Stimulated activated CD4-positive, alpha-beta T cell treated with anti-CD3 and anti-CD28 coated beads, Interleukin-4, amount 100 ng/mL, for 1 hour (primary cell): ENCODE measurements at regions not wholly inside any gene's neighbourhood (a gene's known extent, or its start where the extent isn't known, plus 50 kb on each side); places are given as distances from the start of the nearest gene placed in this dataset.

Source experiments
- DNase-seq: peaks from one replicate; pipeline ENCODE4 v3.0.0-alpha.2; 2020

DNA sequence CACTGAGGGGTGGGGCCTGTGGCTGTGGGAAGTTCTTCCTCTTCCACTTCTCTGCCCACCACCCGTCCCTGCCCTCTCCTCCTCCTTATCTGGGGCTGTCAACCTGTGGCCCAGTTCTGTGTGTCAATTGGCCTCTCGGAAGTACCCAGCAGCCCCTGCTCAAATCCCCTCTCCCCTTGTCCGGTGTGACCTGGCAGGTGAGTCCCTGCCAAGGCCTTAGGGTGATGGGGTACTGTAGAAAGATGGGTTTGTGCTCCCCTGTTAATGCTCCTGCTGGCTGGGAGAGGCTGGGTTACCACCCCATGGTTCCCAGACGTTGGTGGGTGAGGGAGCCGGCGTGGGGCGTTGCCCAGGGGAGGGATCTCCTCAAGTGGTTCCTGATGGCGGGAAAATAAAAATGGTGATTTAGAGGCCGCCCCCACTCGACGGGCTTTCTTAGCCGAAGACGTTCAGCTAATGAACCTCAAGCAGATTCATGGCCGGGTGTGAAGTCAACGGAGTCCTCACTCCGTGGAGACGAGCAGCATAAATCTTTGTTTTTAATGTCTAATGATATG, 141.2 kb downstream of the URI1 start:
- no peak for DNase-seq

DNA sequence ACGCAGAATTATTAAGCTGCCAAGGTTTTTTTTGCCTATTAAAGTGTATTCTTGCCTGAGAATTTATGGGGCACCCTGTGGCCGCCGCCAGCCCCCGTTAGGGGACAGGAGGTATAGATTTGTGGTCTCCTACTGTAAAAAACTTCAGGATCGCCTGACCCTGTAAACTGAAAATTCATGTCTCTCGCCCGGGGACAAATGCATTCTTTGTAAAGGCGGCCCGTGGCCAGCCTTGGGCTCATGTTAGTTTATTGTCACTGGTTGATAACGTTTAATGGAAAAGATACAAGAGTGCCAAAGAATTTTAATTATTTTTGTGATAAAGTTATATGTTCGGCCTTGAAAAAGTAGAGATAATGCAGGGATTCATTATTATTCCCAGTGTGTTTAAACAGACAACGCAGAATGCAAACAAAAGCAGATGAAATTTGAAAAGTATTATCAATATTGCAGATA, 141.7 kb downstream of the URI1 start:
- DNase-seq = no peak

DNA sequence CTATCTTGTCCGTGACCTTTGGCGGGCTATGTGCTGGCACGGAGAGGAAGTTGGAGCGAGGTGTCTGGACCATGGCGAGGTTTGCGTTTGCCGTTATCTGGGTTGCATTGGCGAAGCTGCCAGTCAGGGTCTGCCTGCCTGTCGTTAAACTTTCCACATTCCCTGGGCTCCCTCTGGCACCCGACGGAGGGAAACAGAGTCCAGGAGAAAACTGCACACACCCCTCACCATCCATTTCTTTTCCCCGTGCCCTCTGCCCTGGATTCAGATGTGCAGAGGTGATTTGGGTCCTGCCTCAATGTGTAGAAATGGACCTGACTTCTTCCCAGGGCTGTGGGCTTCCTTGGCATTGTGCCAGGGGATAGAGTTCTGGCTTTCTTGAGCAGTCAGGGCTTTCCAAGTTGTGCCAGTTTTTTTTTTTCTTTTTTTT, 142.4 kb downstream of the URI1 start:
- DNase-seq = no peak

DNA sequence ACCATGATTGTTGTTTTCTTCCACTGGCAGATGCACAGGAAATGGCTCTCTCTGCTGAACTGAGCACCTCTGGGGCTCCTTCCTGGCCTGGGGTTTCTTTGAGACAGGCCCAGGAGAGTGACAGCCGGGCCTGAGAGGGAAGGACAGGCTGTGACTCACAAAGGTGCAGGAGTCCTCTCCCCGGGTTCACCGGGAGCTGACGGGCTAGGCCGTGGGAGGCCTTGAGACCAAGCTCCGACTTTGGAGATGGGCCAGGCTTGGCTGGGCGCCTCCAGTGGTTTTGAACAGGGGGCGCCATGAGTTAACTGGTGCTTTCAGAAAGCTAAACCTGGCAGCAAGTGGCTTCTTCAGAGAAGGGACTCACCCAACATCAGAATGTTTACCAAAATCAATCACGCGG, 143.4 kb downstream of the URI1 start:
- DNase-seq = no peak

DNA sequence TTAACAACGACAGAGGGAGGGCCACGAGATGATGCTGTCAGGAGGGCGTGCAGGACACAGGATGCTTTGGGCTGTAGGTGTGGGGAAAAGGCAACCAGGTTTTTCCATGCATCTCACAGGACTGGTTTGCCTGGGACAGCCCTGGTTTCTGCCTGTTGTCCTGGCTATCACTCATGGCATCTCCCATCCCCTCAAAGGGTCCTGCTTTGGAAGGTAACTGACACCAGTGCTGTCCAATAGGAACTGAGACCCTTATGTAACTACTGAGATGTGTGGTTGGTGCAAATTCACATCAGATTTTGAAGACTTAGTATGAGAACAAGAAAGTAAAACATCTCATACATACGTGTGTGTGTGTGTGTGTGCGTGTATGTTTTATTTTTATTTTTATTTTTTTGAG, 144.2 kb downstream of the URI1 start:
- DNase-seq = no peak

DNA sequence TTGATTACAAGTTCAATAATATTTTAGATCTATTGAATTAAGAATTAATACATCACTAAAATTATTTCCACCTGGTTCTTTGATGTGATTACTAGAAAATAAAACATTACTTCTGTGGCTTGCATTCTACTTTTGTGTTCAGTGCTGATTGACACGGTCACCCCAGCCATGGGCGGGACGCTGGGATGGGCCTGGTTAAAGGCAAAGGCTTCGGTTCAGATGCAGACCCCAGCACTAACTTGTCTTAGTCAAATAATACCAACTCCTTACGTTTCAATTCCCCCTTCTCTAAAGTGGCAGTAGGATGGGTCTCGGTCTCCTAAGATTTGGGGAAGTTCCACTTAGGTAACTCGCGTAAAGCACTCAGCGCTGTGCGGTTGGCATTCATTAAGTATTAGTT, 144.9 kb downstream of the URI1 start:
- DNase-seq = no peak

DNA sequence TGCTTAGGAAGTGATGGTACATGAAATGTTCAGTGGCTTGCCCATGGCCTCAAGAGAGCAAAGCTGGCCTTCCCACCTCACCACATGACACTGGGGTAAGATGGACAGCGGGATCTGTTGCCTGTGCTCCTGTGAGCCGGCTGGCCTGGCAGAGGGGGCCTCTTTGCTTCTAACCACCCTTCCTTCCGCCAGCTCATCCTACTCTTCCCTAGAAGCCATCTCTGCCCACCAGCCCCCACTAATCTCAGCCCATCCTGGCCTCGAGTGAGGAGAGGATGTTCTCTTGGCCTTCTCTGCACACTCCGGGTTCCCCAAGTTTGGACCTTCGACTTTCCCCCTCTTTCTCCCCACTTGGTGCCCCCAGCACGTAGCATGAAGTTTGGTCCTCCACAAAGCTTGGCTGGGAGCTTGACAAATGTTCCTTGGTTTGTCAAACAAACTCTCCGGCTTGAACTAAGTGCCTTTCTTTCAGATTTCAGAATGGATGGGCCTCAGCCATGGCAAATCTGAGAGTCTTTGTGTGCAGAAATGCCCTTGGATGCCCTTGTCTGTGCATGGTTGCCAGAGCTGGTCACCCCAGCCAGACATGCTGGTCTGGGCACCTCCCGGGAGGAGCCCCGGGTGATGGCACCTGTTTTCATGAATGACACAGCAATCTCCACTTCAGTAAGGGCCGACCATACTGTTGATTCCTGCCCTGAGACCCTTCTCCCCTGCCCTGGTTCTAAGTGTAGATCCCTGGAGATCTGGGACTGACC, 145.5 kb downstream of the URI1 start:
- DNase-seq = no peak

DNA sequence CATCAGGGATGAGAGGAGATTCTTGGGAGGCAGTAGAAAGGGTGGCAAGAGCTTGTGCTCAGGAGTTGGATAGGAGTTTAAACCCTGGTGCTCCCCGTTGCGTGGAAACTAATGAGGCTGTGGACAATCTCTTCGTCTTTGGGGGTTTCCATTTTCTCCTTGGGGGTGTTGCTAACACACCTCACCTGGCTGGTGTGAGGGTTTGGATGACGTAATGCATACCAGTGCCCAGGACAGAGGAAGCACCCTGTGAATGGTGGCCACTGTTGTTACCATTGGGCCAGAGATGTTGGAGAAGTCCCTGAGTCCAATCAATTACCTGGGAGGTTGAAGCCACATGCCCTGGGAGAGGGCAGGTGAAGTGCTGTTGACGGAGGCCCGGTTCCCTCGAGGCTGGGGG, 146.5 kb downstream of the URI1 start:
- no peak for DNase-seq

DNA sequence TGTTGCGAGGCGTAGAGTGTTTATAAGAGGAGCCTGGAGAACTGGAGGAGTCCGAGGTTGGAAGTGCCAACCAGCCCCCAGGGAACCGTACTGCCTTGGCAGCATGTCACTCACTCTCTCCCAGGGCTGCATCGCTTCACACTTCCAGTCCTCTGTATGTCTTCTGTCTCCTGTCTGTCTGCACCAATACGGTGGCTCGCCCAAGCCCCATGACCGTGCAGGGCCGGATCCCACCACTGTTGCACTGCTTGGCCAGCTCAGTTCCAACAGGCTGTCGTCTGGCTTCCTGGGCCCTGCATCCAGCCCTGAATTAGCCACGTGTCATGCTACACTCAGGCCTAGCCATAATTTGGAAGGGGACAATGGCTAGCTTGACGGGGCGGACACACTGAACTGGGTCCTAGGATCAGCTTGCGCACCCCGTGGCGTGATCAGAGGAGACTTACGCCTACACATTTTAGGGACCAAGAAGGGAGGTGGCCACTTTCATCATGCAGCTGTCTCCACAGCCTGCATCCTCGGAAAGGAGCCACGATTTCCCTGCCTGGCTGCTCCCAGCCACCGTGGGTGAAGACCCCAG, 147.1 kb downstream of the URI1 start:
- DNase-seq = no peak

DNA sequence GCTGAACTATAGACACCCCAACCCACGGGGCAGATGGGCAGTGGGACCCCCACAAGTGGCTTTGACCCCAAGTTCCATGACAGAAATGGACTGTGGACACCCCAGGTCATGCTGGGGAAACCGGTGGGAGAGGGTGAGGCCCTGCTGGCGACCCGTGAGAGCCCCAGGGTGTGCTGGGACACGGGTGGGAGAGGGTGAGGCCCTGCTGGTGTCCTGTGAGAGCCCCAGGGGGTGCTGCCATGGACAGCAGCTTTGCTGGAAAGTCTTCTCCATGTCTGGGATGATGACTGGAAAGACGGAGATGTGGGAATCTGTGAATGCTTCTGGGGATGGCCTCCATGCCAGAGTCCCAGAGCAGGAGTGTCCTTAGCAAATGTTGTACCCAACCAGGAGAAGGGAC, 148.4 kb downstream of the URI1 start:
- no peak for DNase-seq

DNA sequence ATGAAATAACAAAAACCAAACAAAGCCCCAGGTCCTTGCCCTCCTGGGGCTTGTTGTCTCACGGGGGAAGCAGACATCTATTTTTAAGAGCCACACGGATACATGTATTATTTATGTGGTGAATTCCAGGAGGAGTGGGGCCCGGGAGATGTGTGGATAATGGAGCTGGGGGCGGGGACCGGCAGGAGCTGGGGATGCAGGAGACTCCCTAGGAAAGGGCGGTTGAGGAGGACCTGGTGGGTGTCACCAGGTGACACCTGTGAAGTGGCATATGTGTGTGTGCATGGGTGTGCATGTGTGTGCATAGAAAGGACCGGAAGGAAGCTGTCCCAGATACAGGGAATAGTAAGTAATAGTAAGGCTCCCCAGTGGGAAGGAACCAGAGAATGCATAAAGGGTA, 148.9 kb downstream of the URI1 start:
- DNase-seq = no peak

DNA sequence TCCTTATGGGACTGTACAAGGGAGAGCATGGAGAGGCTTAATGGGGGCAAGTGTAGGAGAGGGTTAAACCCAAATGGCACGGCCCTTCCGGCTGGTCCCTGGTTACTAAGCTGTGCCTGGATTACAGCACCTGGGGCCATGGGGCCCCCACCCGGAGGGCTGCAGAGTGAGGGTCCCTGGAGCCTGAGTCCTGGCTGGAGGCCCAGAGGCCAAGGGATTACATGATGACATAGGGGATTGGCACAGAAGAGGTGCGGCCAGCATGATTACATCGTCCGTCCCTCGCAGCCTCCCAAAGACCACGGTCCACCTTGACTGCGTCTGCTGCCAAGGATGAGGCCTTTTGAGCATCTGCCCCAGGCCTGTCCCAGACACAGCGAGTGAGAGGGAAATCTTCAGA, 149.4 kb downstream of the URI1 start:
- DNase-seq = no peak

DNA sequence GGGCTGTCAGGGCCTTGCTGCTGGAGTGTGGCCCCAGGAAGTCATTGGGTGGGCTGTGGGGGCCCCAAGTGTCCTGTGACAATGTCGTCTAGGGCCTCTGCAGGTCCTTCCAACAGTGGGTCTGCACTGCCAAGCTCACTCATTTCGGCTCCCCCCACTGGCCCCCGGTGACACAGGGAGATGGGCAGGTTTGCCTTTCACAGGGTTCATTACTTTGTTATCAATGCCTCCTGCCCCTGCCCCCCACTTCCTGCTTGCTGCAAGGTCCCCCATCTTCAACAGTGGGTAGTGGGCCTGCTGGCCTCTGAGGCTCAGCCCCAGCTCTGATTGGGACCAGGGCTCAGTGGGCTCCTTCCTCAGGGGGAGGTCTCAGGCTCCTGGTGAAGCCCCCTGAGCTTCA, 149.8 kb downstream of the URI1 start:
- DNase-seq = no peak

DNA sequence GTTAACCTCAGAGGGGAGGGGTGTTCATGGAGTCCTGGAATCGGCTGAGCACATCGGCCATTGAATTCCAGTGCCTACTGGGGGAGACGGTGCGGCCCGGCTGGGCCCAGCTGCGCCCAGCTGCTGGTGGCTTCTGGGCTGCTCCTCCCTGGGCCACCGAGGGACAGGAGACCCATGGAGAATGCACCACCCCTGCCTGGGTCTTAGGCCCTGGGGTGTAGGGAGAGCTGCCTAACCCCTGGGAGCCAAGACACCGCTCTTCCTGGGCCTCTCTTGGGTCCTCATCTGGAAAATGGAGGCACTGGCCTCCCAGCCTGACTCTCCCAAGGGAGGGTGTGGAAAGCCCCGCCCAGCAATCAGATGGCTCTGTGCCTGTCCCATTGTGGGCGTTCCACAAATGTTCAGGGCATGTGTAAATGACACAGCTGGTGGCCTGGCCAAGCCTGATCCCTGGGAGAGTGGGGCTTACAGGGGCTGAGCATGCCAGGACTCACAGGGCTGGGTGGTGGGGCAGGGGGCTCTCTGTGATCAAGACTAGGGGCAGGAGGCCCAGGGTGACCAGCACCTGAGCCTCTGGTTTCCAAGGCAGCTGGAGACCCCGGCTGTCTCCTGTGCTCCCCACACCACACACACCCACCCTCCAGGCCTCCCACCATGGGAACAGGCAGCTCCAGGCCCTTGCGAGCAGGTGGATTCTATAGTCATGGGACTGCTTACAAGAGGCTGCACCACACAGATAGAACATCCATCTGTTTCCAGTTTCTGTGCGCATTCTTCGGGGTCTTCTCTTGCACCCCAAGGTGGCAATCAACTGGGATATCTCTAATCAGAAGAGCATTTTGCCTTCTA, 150.9 kb downstream of the URI1 start:
- no peak for DNase-seq

DNA sequence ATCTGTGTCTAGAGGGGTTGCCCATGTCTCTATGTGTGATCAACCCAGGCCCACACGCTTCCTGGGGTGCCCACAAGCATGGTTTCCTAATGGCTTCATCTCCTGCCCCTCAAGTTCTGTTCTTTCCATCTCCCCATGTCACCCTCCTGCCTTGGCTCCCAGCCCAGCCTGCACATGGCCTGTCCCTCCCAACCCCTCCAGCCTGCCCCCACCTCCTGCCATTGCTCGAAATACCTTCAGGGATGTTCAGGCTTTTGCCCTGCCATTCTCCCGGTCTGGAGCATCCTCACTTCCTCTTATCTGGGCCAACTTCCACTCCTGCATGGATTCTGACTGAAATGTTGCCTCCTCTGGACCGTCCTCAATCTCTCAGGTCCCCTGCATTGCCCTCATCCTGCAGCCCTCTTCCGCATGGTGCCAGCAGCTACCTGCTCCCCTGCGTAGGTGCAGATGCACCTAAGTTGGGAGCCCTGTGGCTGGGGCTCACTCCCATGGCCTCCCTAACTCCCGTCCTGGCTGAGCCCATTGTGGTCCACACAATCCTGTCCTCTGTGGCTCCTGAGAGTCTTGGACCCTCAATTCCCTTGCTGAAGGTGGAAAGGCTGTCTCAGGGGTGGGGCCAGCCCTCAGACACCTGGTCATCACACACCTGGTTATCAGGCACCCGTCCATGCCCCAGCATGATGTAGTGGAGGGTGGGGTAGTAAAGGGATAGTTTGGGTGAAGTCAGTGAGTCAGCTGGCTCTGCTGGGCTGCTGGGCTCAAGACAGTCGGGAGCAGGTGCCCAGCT, 152.1 kb downstream of the URI1 start:
- no peak for DNase-seq

DNA sequence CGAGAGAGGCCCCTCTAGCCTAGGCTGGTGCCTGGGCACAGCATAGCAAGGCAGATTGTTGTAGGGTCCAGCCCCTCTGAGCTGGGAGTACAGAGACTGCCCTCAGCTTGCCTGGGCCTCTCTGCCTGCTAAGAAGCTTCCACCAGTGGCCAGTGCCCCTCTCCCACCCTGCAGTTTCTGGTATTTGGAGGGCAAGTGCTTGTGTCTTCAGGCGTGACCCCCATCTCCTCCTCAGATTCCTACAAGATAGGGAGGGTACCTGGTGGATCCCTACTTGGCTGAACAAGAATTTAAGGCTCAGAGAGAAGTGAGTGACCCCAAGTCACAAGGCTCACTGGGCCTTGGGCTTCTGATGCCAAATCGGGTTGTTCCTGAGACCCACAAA, 152.7 kb downstream of the URI1 start:
- DNase-seq = no peak

DNA sequence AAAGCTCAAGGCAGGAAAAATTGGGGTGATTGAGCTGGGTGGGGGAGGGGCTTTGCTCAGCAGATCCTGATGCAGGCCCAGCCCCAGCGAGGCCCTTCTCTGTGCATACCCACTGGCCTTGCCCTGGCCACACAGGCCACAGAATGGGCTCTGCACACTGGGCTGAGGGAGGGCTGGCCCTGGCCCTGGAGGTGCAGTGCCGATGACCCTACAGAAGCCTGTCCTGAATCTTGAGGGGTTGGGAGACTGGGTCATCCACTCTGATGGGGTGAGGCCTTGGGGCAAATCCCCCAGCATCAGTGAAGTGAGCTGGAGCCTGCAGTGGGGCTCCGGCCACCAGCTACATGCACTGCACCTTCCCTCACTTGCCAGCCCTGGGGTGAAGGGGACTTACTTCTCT, 153.1 kb downstream of the URI1 start:
- DNase-seq = no peak

DNA sequence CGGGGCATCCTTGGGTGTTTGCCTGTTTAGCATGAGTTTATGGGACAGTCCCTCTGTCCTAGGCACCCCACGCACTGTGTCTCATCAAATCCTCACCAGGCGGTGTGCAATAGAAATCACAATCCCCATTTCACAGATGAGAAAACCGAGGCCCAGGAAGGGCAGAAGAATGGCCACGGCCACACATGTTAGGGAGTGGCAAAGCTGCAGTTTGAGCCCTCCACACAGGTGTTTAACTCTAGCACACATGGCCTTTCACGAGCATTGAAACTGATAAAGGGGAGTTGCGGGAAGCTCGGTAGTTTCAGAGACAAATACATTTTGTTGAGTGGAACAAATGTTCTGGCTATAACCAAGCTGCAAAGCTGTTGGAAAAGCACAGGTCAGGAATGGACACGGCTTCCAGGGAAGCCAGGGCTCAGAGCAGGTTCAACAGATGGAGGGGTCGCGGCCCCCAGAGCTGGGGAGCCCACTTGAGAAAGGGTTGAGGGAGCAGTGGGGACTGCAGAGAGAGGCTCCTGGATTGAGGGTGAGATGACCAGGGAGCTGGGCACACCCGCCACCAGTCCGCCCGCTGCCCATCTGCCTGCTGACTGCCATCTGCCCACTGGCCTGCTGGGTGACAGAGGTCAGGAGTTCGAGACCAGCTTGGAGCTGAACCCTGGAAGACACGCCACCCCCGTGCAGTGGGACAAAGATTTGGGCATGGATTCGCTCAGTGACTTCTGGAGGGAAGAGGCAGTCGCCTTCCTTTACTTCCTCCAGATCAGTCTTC, 154.7 kb downstream of the URI1 start:
- DNase-seq = no peak

DNA sequence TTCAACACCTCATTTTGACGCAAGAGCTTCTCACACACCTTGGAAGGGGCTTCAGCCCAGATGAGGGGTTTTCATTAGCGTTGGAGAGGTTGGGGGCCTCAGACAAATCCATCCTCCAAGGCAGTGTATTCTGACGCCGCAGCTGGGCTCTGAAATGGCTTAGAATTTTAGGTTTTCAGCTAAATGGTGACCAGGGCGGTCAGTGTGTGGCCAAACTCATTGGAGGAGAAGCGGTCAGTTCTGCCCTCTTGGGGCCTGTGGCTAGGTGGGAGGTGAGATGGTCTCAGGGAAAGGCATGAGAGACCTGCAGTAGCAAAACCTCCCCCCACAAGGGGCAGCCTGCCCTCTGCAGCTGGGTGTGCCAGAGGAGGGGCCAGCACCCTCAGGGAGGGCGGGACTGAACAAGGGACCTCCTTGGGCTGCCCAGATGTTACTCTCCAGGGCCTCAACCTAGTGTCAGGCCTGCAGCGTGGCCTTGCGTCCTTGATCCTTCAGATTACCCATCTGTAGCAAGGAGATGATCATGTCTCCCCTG, 155.8 kb downstream of the URI1 start:
- DNase-seq = no peak

DNA sequence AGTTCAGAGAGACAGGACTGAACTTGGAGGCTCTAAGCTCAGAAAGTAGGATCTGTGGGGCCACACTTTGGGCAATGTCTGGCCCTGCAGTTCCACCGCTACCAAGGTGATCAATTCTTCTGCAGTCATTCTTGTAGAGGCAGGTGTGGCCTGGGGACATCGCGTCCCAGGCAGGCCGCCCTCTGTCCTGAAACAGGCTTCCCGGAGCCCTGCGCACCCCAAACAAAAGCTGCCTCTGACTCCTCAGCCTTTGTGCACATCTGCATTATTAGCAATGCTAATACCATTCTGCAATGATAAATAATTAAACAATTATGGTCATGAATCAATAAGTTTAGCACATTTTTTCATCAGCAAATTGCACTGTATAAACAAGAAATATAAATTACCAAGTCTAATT, 160.2 kb downstream of the URI1 start:
- no peak for DNase-seq

DNA sequence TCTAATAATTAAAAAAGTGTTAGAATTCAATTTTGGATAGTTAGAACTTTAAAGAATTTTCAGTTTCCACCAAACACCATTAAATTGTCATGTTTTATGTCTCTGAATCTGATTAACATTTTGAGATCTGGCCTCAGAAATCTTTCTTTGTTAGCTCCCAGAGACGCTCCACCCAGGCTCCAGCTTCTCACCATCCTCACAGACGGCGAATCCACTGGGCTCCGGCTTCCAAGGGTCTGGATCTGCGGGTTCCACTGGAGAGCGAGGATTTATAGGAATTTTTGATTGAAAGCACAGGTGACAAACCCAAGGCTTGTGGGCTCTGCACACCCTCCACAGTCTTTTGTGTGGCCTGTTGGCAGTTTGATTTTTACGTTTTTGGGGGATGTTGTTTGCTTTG, 160.6 kb downstream of the URI1 start:
- DNase-seq = no peak

DNA sequence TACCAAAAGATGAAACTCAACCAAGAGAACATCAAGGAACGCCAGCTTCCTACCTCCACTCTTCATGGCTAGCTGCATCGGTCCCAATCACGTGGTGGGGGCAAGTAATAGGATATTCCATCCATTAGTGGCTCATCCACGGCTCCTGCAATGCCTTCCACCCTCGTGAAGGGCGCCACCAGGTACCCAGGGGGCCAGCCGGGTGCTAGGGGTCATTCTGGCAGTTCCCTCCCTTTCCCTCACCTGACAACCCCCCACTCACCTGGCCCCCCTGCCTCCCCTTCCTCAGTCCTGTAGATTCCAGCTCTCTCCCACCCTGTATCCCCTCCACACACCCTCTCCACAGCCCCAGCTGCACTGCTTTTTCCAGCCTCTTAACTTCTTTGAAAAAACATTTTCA, 161.9 kb downstream of the URI1 start:
- no peak for DNase-seq
